H9 (cell line): ENCODE measurements at regions not wholly inside any gene's neighbourhood (a gene's known extent, or its start where the extent isn't known, plus 50 kb on each side); places are given as distances from the start of the nearest gene placed in this dataset.

Source experiments
- DNase-seq: peaks from one replicate; pipeline ENCODE4 v3.0.0-alpha.2; 2017
- H2AFZ ChIP-seq: one replicate; pipeline ENCODE4 v1.6.1; 2013; ENCODE audit warnings: mild to moderate bottlenecking, low read length, control low read depth, moderate library complexity
- H2AK5ac ChIP-seq: 2 replicates; pipeline ENCODE4 v1.6.1; 2013; ENCODE audit warnings: low read length, control low read depth, mixed read lengths; ENCODE audit not compliant: insufficient read length
- H2BK120ac ChIP-seq: one replicate; pipeline ENCODE4 v1.6.1; 2013; ENCODE audit warnings: low read depth, mild to moderate bottlenecking, low read length, control low read depth, inconsistent platforms; ENCODE audit not compliant: poor library complexity, severe bottlenecking
- H2BK12ac ChIP-seq: 2 replicates; pipeline ENCODE4 v1.6.1; 2013; ENCODE audit warnings: low read length, control low read depth, mixed read lengths, low read depth; ENCODE audit not compliant: insufficient read length
- H2BK15ac ChIP-seq: 2 replicates; pipeline ENCODE4 v1.6.1; 2013; ENCODE audit warnings: low read depth, low read length, control low read depth
- H2BK20ac ChIP-seq: one replicate; pipeline ENCODE4 v1.6.1; 2013; ENCODE audit warnings: low read depth, mild to moderate bottlenecking, low read length, control low read depth, inconsistent platforms; ENCODE audit not compliant: poor library complexity, severe bottlenecking
- H2BK5ac ChIP-seq: 2 replicates; pipeline ENCODE4 v1.6.1; 2013; ENCODE audit warnings: low read length, control low read depth, mixed read lengths; ENCODE audit not compliant: insufficient read length
- H3K14ac ChIP-seq: 2 replicates; pipeline ENCODE4 v1.6.1; 2013; ENCODE audit warnings: low read length, control low read depth; ENCODE audit not compliant: insufficient read depth
- H3K18ac ChIP-seq: 2 replicates; pipeline ENCODE4 v1.6.1; 2013; ENCODE audit warnings: low read depth, mild to moderate bottlenecking, mixed read lengths, low read length, control low read depth; ENCODE audit not compliant: insufficient read length
- H3K23ac ChIP-seq: 2 replicates; pipeline ENCODE4 v1.6.1; 2013; ENCODE audit warnings: low read length, control low read depth, mixed read lengths, low read depth; ENCODE audit not compliant: insufficient read length
- H3K23me2 ChIP-seq: 2 replicates; pipeline ENCODE4 v1.6.1; 2013; ENCODE audit warnings: low read depth, mild to moderate bottlenecking, mixed read lengths, low read length, control low read depth; ENCODE audit not compliant: insufficient read length, poor library complexity, severe bottlenecking
- H3K27ac ChIP-seq: 2 replicates; pipeline ENCODE4 v1.5.1; 2013; ENCODE audit warnings: low read length, control low read depth, mixed read lengths, low read depth; ENCODE audit not compliant: insufficient read length
- H3K27me3 ChIP-seq: 2 replicates; pipeline ENCODE4 v1.6.1; 2013; ENCODE audit warnings: low read length, control low read depth, inconsistent platforms; ENCODE audit not compliant: insufficient read depth
- H3K4ac ChIP-seq: 2 replicates; pipeline ENCODE4 v1.6.1; 2013; ENCODE audit warnings: low read depth, mild to moderate bottlenecking, control low read depth, inconsistent platforms, low read length, moderate library complexity
- H3K4me1 ChIP-seq: 2 replicates; pipeline ENCODE4 v1.6.1; 2013; ENCODE audit warnings: low read length, control low read depth, inconsistent platforms; ENCODE audit not compliant: insufficient read depth
- H3K4me2 ChIP-seq: 2 replicates; pipeline ENCODE4 v1.6.1; 2013; ENCODE audit warnings: low read length, control low read depth, mixed read lengths; ENCODE audit not compliant: insufficient read length, insufficient read depth
- H3K56ac ChIP-seq: 2 replicates; pipeline ENCODE4 v1.6.1; 2013; ENCODE audit warnings: low read depth, mild to moderate bottlenecking, mixed read lengths, low read length, control low read depth; ENCODE audit not compliant: insufficient read length
- H3K79me1 ChIP-seq: 2 replicates; pipeline ENCODE4 v1.6.1; 2013; ENCODE audit warnings: low read depth, mild to moderate bottlenecking, moderate library complexity, low read length, control low read depth, inconsistent platforms; ENCODE audit not compliant: insufficient read depth, poor library complexity, severe bottlenecking
- H3K79me2 ChIP-seq: 2 replicates; pipeline ENCODE4 v1.6.1; 2013; ENCODE audit warnings: low read length, control low read depth, inconsistent platforms; ENCODE audit not compliant: insufficient read depth
- H3K9ac ChIP-seq: 2 replicates; pipeline ENCODE4 v1.6.1; 2013; ENCODE audit warnings: low read length, control low read depth, mixed read lengths; ENCODE audit not compliant: insufficient read length; ENCODE audit errors: extremely low read depth
- H3K9me3 ChIP-seq: one replicate; pipeline ENCODE4 v1.6.1; 2013; ENCODE audit warnings: low read depth, low read length, inconsistent platforms; ENCODE audit not compliant: control insufficient read depth
- H3T11ph ChIP-seq: one replicate; pipeline ENCODE4 v1.6.1; 2013; ENCODE audit warnings: mild to moderate bottlenecking, low read length, control low read depth, inconsistent platforms
- H4K20me1 ChIP-seq: one replicate; pipeline ENCODE4 v1.6.1; 2013; ENCODE audit not compliant: control insufficient read depth, insufficient read length, insufficient read depth
- H4K5ac ChIP-seq: 2 replicates; pipeline ENCODE4 v1.6.1; 2013; ENCODE audit warnings: low read depth, mild to moderate bottlenecking, mixed read lengths, low read length, control low read depth; ENCODE audit not compliant: insufficient read length
- H4K8ac ChIP-seq: replicated peaks from 2 replicates; pipeline ENCODE4 v1.6.1; 2013; ENCODE audit warnings: low read length, control low read depth, mixed read lengths, low read depth; ENCODE audit not compliant: insufficient read length
- H4K91ac ChIP-seq: 2 replicates; pipeline ENCODE4 v1.6.1; 2013; ENCODE audit warnings: low read depth, mild to moderate bottlenecking, moderate library complexity, mixed read lengths, low read length, control low read depth; ENCODE audit not compliant: insufficient read length
- H3K27ac Mint-ChIP-seq, 3 experiments: 2 replicates in 2 of 3; 3 replicates in 1 of 3; pipeline ENCODE4 v1.8.0; 2020 to 2021; ENCODE audit warnings: mixed read lengths in 3 of 3, mild to moderate bottlenecking in 1 of 3, moderate library complexity in 1 of 3
- H3K27me3 Mint-ChIP-seq: 2 replicates; pipeline ENCODE4 v1.8.0; 2021; ENCODE audit warnings: low read depth, mild to moderate bottlenecking, moderate library complexity, mixed read lengths
- H3K36me3 Mint-ChIP-seq, 3 experiments: 2 replicates in 2 of 3; 3 replicates in 1 of 3; pipeline ENCODE4 v1.8.0; 2020 to 2021; ENCODE audit warnings: low read depth in 3 of 3, mixed read lengths in 3 of 3; ENCODE audit not compliant: insufficient read depth in 1 of 3
- H3K4me1 Mint-ChIP-seq, 2 experiments: 2 replicates each; pipeline ENCODE4 v1.8.0; 2020; ENCODE audit warnings: mixed read lengths in 2 of 2
- H3K4me3 Mint-ChIP-seq, 2 experiments: 2 replicates in 1 of 2; 3 replicates in 1 of 2; pipeline ENCODE4 v1.8.0; 2020 to 2021; ENCODE audit warnings: mild to moderate bottlenecking in 2 of 2, mixed read lengths in 2 of 2, moderate library complexity in 1 of 2
- H3K9me3 Mint-ChIP-seq, 2 experiments: 2 replicates in 1 of 2; 3 replicates in 1 of 2; pipeline ENCODE4 v1.8.0; 2020; ENCODE audit warnings: mild to moderate bottlenecking in 2 of 2, mixed read lengths in 2 of 2, moderate library complexity in 1 of 2
- WGBS: extraction: QIAGEN DNeasy Blood & Tissue Kit; methylation state at CpG from one replicate; pipeline ENCODE4 v1.1.7; 2013; ENCODE audit warnings: missing lambda C conversion rate, low lambda C conversion rate, mixed read lengths; ENCODE audit not compliant: insufficient read length; ENCODE audit errors: extremely low coverage; 5-methylcytosine and 5-hydroxymethylcytosine counted together
- TF ChIP-seq, protein P1 (sequence below): fragments of 200-600 bp; sonication (generic); conservative IDR thresholded peaks from 3 replicates; pipeline ENCODE4 v1.8.0; 2021; ENCODE audit warnings: antibody characterized with exemption, mild to moderate bottlenecking

DNA sequence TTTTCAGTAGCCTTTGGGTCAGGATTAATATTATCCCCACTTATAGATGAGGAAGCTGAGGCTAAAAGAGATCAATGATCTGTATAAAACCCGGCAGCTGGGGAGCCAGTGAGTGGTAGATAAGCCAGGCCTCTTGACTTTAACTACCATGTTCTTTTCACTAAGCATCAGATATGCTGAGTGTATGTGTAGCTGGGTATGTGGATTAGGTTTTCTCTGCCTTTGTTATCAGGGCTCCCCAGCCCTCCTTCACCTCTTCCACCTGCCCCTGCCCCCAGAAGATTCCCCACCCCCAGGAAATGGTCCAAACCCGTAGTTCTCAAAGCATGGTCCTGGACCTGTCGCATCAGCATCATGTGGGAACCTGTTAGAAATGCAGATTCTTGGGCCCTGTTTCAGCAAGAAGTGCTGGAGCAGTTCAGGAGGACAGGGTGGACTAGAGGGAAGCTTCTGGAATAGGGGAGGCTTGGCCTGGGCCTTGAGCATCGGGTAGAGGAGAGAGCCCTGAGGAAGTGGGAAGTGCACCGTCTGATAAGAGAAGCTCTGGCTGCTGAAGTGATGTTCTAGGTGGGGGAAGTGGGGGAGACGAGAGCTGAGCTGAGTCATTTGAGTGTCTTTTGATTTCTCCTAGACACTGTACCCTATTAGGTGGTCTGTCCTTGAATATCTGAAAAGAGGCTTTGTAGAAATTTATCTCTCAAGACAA is 101.3 kb downstream of the HIF1AN start:
- no peak overlapping the region for H4K91ac ChIP-seq
- no peak overlapping the region for H2AK5ac ChIP-seq
- no peak overlapping the region for H2BK20ac ChIP-seq
- peaks cover 3% of the 10 kb centered on the region; the same call in 1 of the 2 replicates for H3K4me1 ChIP-seq
- DNase-seq: no peak
- H3K27ac Mint-ChIP-seq: no peak overlapping the region
- H2BK5ac ChIP-seq: no peak overlapping the region
- no peaks in the 10 kb centered on the region; a peak in 1 of 5 replicates for H3K9me3 Mint-ChIP-seq
- H2BK120ac ChIP-seq: no peak overlapping the region
- no CpG with 5 or more reads among the region's 6 CpGs for WGBS
- no peak overlapping the region for H3K14ac ChIP-seq
- no peak overlapping the region for H3K18ac ChIP-seq
- no peak overlapping the region for H3K4ac ChIP-seq
- no peak overlapping the region for H2BK15ac ChIP-seq
- peaks cover 24 to 34% of the 10 kb centered on the region in 2 experiments for H3K4me1 Mint-ChIP-seq
- peaks cover 37% of the 10 kb centered on the region for H3K27me3 Mint-ChIP-seq
- no peaks in the 10 kb centered on the region for H3K79me2 ChIP-seq
- H3K79me1 ChIP-seq: no peaks in the 10 kb centered on the region
- H3K9ac ChIP-seq: no peak overlapping the region
- no peaks in the 10 kb centered on the region for H3K9me3 ChIP-seq
- no peak overlapping the region for H3K23ac ChIP-seq
- no peaks in the 10 kb centered on the region; the same call in 1 of the 2 replicates for H3K27me3 ChIP-seq
- H3K4me2 ChIP-seq: no peak overlapping the region
- H3T11ph ChIP-seq: no peak overlapping the region
- no peaks in the 10 kb centered on the region for H4K20me1 ChIP-seq
- H4K5ac ChIP-seq: no peak overlapping the region
- TF ChIP-seq, protein P1, sequence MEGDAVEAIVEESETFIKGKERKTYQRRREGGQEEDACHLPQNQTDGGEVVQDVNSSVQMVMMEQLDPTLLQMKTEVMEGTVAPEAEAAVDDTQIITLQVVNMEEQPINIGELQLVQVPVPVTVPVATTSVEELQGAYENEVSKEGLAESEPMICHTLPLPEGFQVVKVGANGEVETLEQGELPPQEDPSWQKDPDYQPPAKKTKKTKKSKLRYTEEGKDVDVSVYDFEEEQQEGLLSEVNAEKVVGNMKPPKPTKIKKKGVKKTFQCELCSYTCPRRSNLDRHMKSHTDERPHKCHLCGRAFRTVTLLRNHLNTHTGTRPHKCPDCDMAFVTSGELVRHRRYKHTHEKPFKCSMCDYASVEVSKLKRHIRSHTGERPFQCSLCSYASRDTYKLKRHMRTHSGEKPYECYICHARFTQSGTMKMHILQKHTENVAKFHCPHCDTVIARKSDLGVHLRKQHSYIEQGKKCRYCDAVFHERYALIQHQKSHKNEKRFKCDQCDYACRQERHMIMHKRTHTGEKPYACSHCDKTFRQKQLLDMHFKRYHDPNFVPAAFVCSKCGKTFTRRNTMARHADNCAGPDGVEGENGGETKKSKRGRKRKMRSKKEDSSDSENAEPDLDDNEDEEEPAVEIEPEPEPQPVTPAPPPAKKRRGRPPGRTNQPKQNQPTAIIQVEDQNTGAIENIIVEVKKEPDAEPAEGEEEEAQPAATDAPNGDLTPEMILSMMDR: no peak
- 0 out of 7 replicates have a peak, but pooled peaks cover 0 to 6% (median 0%) of the 10 kb centered on the region in 3 experiments for H3K36me3 Mint-ChIP-seq
- H3K56ac ChIP-seq: no peak overlapping the region
- H4K8ac ChIP-seq: no peak overlapping the region
- no peak overlapping the region for H2AFZ ChIP-seq
- no peaks in the 10 kb centered on the region for H3K23me2 ChIP-seq
- no peak overlapping the region for H3K27ac ChIP-seq
- H2BK12ac ChIP-seq: no peak overlapping the region
- H3K4me3 Mint-ChIP-seq: no peak overlapping the region
